Neural cell (in vitro differentiated cells): ENCODE measurements at regions not wholly inside any gene's neighbourhood (a gene's known extent, or its start where the extent isn't known, plus 50 kb on each side); places are given as distances from the start of the nearest gene placed in this dataset.

ENCODE experiments used
- H2AFZ ChIP-seq: fragments of 200-600, 300-800 bp; sonication (generic), shearing (Covaris generic); 2 replicates; pipeline ENCODE4 v1.6.0; 2014; ENCODE audit warnings: low read depth, mild to moderate bottlenecking, antibody characterized with exemption, low read length, moderate library complexity
- H3F3A ChIP-seq: fragments of 200-600 bp; shearing (Covaris generic); 2 replicates; pipeline ENCODE4 v1.6.1; 2016; ENCODE audit warnings: mild to moderate bottlenecking, moderate library complexity, mixed read lengths, antibody characterized with exemption, low read length; ENCODE audit not compliant: insufficient read depth, poor library complexity, severe bottlenecking
- H3K27ac ChIP-seq: fragments of 200-600, 300-800 bp; sonication (generic), shearing (Covaris generic); 2 replicates; pipeline ENCODE4 v1.5.1; 2014; ENCODE audit warnings: mild to moderate bottlenecking, low read length, moderate library complexity
- H3K27me3 ChIP-seq: fragments of 300-800, 200-600 bp; sonication (generic), shearing (Covaris generic); 2 replicates; pipeline ENCODE4 v1.6.0; 2014; ENCODE audit warnings: mild to moderate bottlenecking, low read depth, low read length, moderate library complexity; ENCODE audit not compliant: insufficient read depth
- H3K36me3 ChIP-seq: fragments of 300-800, 200-600 bp; sonication (generic), shearing (Covaris generic); 2 replicates; pipeline ENCODE4 v1.5.1; 2014; ENCODE audit warnings: mild to moderate bottlenecking, antibody characterized with exemption, low read length, moderate library complexity; ENCODE audit not compliant: insufficient read depth
- H3K4me2 ChIP-seq: fragments of 300-800, 200-600 bp; sonication (generic), shearing (Covaris generic); 2 replicates; pipeline ENCODE4 v1.6.0; 2014; ENCODE audit warnings: mild to moderate bottlenecking, low read length
- H3K4me3 ChIP-seq: fragments of 300-800, 200-600 bp; sonication (generic), shearing (Covaris generic); 2 replicates; pipeline ENCODE4 v1.5.1; 2014; ENCODE audit warnings: mild to moderate bottlenecking, low read length, moderate library complexity
- H3K79me2 ChIP-seq: fragments of 200-600 bp; shearing (Covaris generic); replicated peaks from 2 replicates; pipeline ENCODE4 v1.6.0; 2014; ENCODE audit warnings: mild to moderate bottlenecking, low read length, moderate library complexity; ENCODE audit not compliant: insufficient read depth
- H3K9ac ChIP-seq: fragments of 300-800, 200-600 bp; sonication (generic), shearing (Covaris generic); 2 replicates; pipeline ENCODE4 v1.6.1; 2016; ENCODE audit warnings: mild to moderate bottlenecking, low read length, mixed read lengths
- H3K9me2 ChIP-seq: fragments of 200-600 bp; shearing (Covaris generic); 2 replicates; pipeline ENCODE4 v1.6.1; 2016; ENCODE audit warnings: mild to moderate bottlenecking, low read length, mixed read lengths; ENCODE audit not compliant: insufficient read depth
- H3K9me3 ChIP-seq: fragments of 200-600, 300-800 bp; sonication (generic), shearing (Covaris generic); 2 replicates; pipeline ENCODE4 v1.6.1; 2016; ENCODE audit warnings: mild to moderate bottlenecking, mixed run types, low read length, moderate library complexity, mixed read lengths
- H4K20me1 ChIP-seq: fragments of 200-600 bp; shearing (Covaris generic); 2 replicates; pipeline ENCODE4 v1.6.1; 2016; ENCODE audit warnings: mild to moderate bottlenecking, mixed run types; ENCODE audit not compliant: insufficient read depth
- CTCF ChIP-seq: fragments of 450-650 bp; IDR thresholded peaks from 2 replicates; pipeline ENCODE4 v1.5.1; 2014; ENCODE audit warnings: antibody characterized with exemption, mild to moderate bottlenecking, moderate library complexity; ENCODE audit not compliant: poor library complexity, severe bottlenecking
- EP300 ChIP-seq: fragments of 450-650 bp; conservative IDR thresholded peaks from 2 replicates; pipeline ENCODE4 v1.6.1; 2014; ENCODE audit warnings: antibody characterized with exemption, mild to moderate bottlenecking, moderate library complexity; ENCODE audit not compliant: poor library complexity, severe bottlenecking
- EZH2 ChIP-seq: fragments of 200-600, 300-800 bp; shearing (Covaris generic), sonication (generic); IDR thresholded peaks from 2 replicates; pipeline ENCODE4 v1.6.1; 2014; ENCODE audit warnings: antibody characterized with exemption, low read length, borderline replicate concordance, mild to moderate bottlenecking; ENCODE audit not compliant: insufficient read depth, poor library complexity, severe bottlenecking
- MXI1 ChIP-seq: fragments of 450-650 bp; conservative IDR thresholded peaks from 2 replicates; pipeline ENCODE4 v1.6.1; 2014; ENCODE audit warnings: antibody characterized with exemption, mild to moderate bottlenecking; ENCODE audit not compliant: poor library complexity, severe bottlenecking
- POLR2AphosphoS5 ChIP-seq: IDR thresholded peaks from 2 replicates; pipeline ENCODE4 v1.6.1; 2012
- RAD21 ChIP-seq: fragments of 450-650 bp; conservative IDR thresholded peaks from 2 replicates; pipeline ENCODE4 v1.6.1; 2014; ENCODE audit warnings: antibody characterized with exemption, mild to moderate bottlenecking, moderate library complexity
- REST ChIP-seq: IDR thresholded peaks from 2 replicates; pipeline ENCODE4 v1.6.1; 2012; ENCODE audit warnings: borderline replicate concordance
- SMC3 ChIP-seq: fragments of 450-650 bp; conservative IDR thresholded peaks from 2 replicates; pipeline ENCODE4 v1.6.1; 2014; ENCODE audit warnings: antibody characterized with exemption, mild to moderate bottlenecking, moderate library complexity; ENCODE audit not compliant: poor library complexity
- TAF1 ChIP-seq: IDR thresholded peaks from 2 replicates; pipeline ENCODE4 v1.6.1; 2012; ENCODE audit warnings: low read depth

GRCh38 chr2:147030966-147031720 lies 813.7 kb upstream of the ACVR2A start:
- H3K4me2 ChIP-seq, result no peak overlapping the region
- H3K9me3 ChIP-seq, result no peaks in the 10 kb centered on the region
- no peaks in the 10 kb centered on the region for H3F3A ChIP-seq
- H3K79me2 ChIP-seq, result no peaks in the 10 kb centered on the region
- no peaks in the 10 kb centered on the region for H3K9me2 ChIP-seq
- no peak overlapping the region for H3K9ac ChIP-seq
- no peaks in the 10 kb centered on the region for H4K20me1 ChIP-seq
- no peak overlapping the region for H3K27ac ChIP-seq
- H2AFZ ChIP-seq, result no peak overlapping the region
- no peaks in the 10 kb centered on the region for H3K36me3 ChIP-seq
- no peak overlapping the region for H3K4me3 ChIP-seq
- no peaks in the 10 kb centered on the region for H3K27me3 ChIP-seq
- no peak for TF ChIP-seq MXI1

- no peaks in the 10 kb centered on the region for H4K20me1 ChIP-seq
- no peak overlapping the region for H3K27ac ChIP-seq
- no peak overlapping the region for H3K9ac ChIP-seq
- no peaks in the 10 kb centered on the region for H3K36me3 ChIP-seq
- H3K9me3 ChIP-seq, result no peaks in the 10 kb centered on the region
- TF ChIP-seq POLR2AphosphoS5 (no peak), MXI1 (no peak), EZH2 (no peak), RAD21 (no peak), EP300 (no peak), CTCF (no peak), REST (no peak), SMC3 (no peak), TAF1 (no peak)
- H3F3A ChIP-seq, result no peaks in the 10 kb centered on the region
- no peak overlapping the region for H2AFZ ChIP-seq
- no peak overlapping the region for H3K4me3 ChIP-seq
- H3K9me2 ChIP-seq, result no peaks in the 10 kb centered on the region
- H3K4me2 ChIP-seq, result no peak overlapping the region
- no peaks in the 10 kb centered on the region for H3K27me3 ChIP-seq
- H3K79me2 ChIP-seq, result no peaks in the 10 kb centered on the region
These were observed 817.4 kb upstream of the ACVR2A start for GRCh38 chr2:147027436-147027835.
